ENCODE measurements at regions not wholly inside any gene's neighbourhood (a gene's known extent, or its start where the extent isn't known, plus 50 kb on each side); places are given as distances from the start of the nearest gene placed in this dataset.

DNA sequence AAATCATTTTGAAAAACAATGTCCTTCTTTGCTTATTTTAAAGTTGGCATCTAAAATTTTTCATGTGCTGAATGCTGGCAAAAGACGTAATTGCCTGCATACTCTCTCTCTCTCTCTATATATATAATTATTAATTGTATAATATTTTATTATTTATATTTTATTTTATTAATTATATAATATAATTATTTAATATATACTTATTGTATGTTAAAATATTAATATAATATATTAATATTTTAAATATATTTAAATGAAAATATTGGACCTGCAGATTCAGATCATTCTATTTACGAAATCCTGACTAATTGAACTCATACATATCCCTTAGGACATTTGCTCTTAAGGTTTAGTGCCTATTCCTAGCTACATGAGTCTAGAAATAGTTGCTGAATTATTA lies 144.7 kb upstream of the VCX start:
- TF ChIP-seq, protein P1, sequence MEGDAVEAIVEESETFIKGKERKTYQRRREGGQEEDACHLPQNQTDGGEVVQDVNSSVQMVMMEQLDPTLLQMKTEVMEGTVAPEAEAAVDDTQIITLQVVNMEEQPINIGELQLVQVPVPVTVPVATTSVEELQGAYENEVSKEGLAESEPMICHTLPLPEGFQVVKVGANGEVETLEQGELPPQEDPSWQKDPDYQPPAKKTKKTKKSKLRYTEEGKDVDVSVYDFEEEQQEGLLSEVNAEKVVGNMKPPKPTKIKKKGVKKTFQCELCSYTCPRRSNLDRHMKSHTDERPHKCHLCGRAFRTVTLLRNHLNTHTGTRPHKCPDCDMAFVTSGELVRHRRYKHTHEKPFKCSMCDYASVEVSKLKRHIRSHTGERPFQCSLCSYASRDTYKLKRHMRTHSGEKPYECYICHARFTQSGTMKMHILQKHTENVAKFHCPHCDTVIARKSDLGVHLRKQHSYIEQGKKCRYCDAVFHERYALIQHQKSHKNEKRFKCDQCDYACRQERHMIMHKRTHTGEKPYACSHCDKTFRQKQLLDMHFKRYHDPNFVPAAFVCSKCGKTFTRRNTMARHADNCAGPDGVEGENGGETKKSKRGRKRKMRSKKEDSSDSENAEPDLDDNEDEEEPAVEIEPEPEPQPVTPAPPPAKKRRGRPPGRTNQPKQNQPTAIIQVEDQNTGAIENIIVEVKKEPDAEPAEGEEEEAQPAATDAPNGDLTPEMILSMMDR (conservative IDR thresholded peaks at IDR 0.05 in 1 of 2, IDR thresholded peaks at IDR 0.05 in 1 of 2; ENCODE audit: extremely low read depth in 1 of 2, insufficient read depth in 1 of 2, low read depth in 1 of 2, low read length in 2 of 2): no peak
- no peak for TF ChIP-seq EZH2 (IDR thresholded peaks at IDR 0.05; ENCODE audit: borderline replicate concordance, low read length)
